Central memory CD8-positive, alpha-beta T cell (primary cell): ENCODE measurements at regions not wholly inside any gene's neighbourhood (a gene's known extent, or its start where the extent isn't known, plus 50 kb on each side); places are given as distances from the start of the nearest gene placed in this dataset.

ENCODE experiments used
- ATAC-seq: fragments of 150-1000 bp; cut with Tn5 transposase; replicated peaks from 2 replicates; pipeline ENCODE4 v1.10.0; 2022; ENCODE audit warnings: mild to moderate bottlenecking, moderate FRiP score, moderate number of reproducible peaks; ENCODE audit not compliant: poor library complexity, severe bottlenecking; ENCODE audit errors: extremely low read depth
- DNase-seq, 2 donors: peaks; one replicate each; pipeline ENCODE4 v3.0.0; 2021; ENCODE audit warnings: low spot score in 2 of 2
- H3K27ac Mint-ChIP-seq: one replicate; pipeline ENCODE4 v1.8.0; 2022; ENCODE audit warnings: low read depth, mild to moderate bottlenecking, moderate library complexity, mixed read lengths
- H3K27me3 Mint-ChIP-seq: one replicate; pipeline ENCODE4 v1.8.0; 2022; ENCODE audit warnings: mixed read lengths
- H3K36me3 Mint-ChIP-seq: one replicate; pipeline ENCODE4 v1.8.0; 2022; ENCODE audit warnings: mild to moderate bottlenecking, moderate library complexity, mixed read lengths; ENCODE audit not compliant: insufficient read depth
- H3K4me1 Mint-ChIP-seq: one replicate; pipeline ENCODE4 v1.8.0; 2022; ENCODE audit warnings: mixed read lengths
- H3K4me3 Mint-ChIP-seq: one replicate; pipeline ENCODE4 v1.8.0; 2022; ENCODE audit warnings: mild to moderate bottlenecking, moderate library complexity, mixed read lengths
- H3K9me3 Mint-ChIP-seq: one replicate; pipeline ENCODE4 v1.8.0; 2022; ENCODE audit warnings: mixed read lengths

- no peak overlapping the region for H3K27ac Mint-ChIP-seq
- no peak overlapping the region for H3K4me3 Mint-ChIP-seq
- no peaks in the 10 kb centered on the region for H3K36me3 Mint-ChIP-seq
Measured at GRCh38 chr4:135277980-135278315, 1076.4 kb upstream of the PABPC4L start.

GRCh38 chr4:135277068-135277979 lies 1075.7 kb upstream of the PABPC4L start:
- Mint-ChIP-seq H3K4me1 (no peaks in the 10 kb centered on the region), H3K9me3 (peaks cover 12% of the 10 kb centered on the region), H3K27me3 (no peaks in the 10 kb centered on the region), H3K4me3 (no peak overlapping the region), H3K27ac (no peak overlapping the region), H3K36me3 (no peaks in the 10 kb centered on the region)
- DNase-seq (no peak), ATAC-seq (no peak)

More at GRCh38 chr4:135277980-135278315, 1076.4 kb upstream of the PABPC4L start:
- Mint-ChIP-seq H3K4me1 (no peaks in the 10 kb centered on the region), H3K9me3 (peaks cover 15% of the 10 kb centered on the region), H3K27me3 (no peaks in the 10 kb centered on the region)
- DNase-seq (no peak), ATAC-seq (no peak)

DNA sequence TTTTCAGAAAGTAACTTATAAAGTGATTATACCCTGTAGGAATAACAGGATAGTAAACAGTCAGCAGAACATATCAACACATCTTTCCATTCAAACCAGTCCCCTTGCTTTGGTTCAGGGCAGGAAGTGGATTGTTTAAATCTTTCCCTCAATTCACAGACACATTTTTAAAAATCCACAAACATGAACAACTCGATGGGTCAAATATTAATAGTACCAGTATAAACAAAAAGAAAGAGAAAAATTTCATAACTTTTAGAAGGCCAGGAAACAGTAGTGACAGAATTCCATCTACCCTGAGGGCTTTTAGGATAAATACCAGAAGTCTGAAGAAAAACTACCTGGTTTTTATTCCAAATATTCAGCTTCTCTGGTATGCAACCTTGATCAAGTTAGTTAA lies 1072.8 kb upstream of the PABPC4L start:
- Mint-ChIP-seq H3K27ac (no peak overlapping the region), H3K4me3 (no peak overlapping the region), H3K27me3 (no peaks in the 10 kb centered on the region), H3K4me1 (no peaks in the 10 kb centered on the region), H3K9me3 (peaks cover 12% of the 10 kb centered on the region), H3K36me3 (no peaks in the 10 kb centered on the region)
- no peak for DNase-seq
- ATAC-seq, result no peak

DNA sequence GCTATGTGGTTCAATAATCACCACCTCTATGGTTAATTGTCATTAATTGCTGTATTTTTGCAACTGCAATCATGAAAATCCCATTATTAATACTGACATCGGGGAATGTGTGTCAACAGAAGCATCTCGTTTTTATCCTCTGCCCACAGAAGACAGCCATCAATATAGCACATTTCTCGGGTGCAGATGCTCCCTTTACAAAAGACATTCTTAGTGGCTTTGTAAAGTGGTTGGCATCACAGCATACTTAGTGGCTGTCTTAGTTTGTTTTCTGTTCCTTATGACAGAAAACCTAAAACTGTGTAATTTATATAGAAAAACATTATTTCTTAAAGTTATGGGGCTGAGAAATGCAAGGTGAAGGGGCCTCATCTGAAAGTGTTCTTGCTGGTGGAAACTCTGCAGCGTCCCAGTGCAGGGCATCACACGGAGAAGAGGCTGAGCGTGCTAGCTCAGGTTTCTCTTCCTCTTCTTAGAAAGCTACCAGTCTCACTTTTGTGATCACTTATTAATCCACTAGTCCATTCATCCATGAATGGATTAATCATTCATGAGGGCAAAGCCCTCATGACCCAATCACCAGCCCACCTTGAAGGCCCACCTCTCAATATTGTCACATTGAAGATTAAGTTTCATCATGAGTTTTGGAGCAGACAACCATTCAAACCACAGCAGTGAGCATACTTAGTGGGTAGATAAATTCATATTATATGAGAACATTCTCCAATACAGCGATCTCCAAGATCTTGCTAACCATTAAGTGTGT lies 1067.7 kb upstream of the PABPC4L start:
- ATAC-seq, result no peak
- Mint-ChIP-seq H3K27me3 (no peaks in the 10 kb centered on the region), H3K4me1 (no peaks in the 10 kb centered on the region)

GRCh38 chr4:135268369-135268768 lies 1066.8 kb upstream of the PABPC4L start:
- Mint-ChIP-seq H3K27ac (no peak overlapping the region), H3K4me1 (no peaks in the 10 kb centered on the region), H3K36me3 (no peaks in the 10 kb centered on the region), H3K4me3 (no peak overlapping the region), H3K9me3 (peaks cover 13% of the 10 kb centered on the region), H3K27me3 (no peaks in the 10 kb centered on the region)
- DNase-seq, result no peak
- no peak for ATAC-seq

More for the DNA sequence above, 1067.7 kb upstream of the PABPC4L start:
- Mint-ChIP-seq H3K9me3 (peaks cover 13% of the 10 kb centered on the region), H3K4me3 (no peak overlapping the region), H3K27ac (no peak overlapping the region), H3K36me3 (no peaks in the 10 kb centered on the region)
- DNase-seq, result no peak

DNA sequence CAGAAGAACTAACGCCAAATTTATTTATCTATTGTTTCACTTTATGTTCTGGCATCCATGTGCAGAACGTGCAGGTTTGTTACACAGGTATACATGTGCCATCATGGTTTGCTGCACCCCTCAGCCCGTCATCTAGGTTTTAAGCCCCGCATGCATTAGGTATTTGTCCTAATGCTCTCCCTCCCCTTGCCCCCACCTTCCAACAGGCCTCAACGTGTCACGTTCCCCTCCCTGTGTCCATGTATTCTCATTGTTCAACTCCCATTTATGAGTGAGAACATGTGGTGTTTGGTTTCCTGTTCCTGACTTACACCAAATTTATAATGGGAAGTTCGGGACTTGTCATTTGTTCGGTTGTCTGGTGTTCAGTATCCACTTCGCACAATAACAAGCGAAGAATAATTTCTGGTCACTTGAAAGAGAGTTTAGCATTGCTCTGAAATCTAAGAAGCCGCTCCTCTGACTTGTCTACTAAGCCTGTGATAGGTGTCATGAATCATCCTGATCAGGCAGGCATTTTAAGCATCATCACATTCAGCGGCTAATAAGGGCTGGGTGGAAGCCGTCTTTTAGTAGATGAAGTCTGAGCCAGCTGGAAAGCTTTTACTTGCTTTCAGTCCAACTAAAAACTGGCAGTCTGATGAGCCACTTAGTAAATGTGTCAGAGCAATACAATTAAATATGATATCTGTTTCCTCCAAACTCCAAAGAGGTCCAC lies 1065.7 kb upstream of the PABPC4L start:
- Mint-ChIP-seq H3K27ac (no peak overlapping the region), H3K4me3 (no peak overlapping the region), H3K9me3 (peaks cover 14% of the 10 kb centered on the region), H3K36me3 (no peaks in the 10 kb centered on the region), H3K27me3 (no peaks in the 10 kb centered on the region), H3K4me1 (no peaks in the 10 kb centered on the region)
- DNase-seq (no peak), ATAC-seq (no peak)

- Mint-ChIP-seq H3K36me3 (no peaks in the 10 kb centered on the region), H3K27me3 (no peaks in the 10 kb centered on the region), H3K4me3 (no peak overlapping the region), H3K4me1 (no peaks in the 10 kb centered on the region), H3K9me3 (no peaks in the 10 kb centered on the region), H3K27ac (no peak overlapping the region)
- no peak for ATAC-seq
- no peak for DNase-seq
Measured at GRCh38 chr4:135256111-135256510, 1054.5 kb upstream of the PABPC4L start.

GRCh38 chr4:135250040-135250439 lies 1048.5 kb upstream of the PABPC4L start:
- Mint-ChIP-seq H3K9me3 (no peaks in the 10 kb centered on the region), H3K36me3 (no peaks in the 10 kb centered on the region), H3K27ac (no peak overlapping the region), H3K4me3 (no peak overlapping the region), H3K4me1 (no peaks in the 10 kb centered on the region), H3K27me3 (no peaks in the 10 kb centered on the region)
- ATAC-seq, result no peak
- DNase-seq, result no peak

GRCh38 chr4:135249024-135249423 lies 1047.4 kb upstream of the PABPC4L start:
- DNase-seq, result no peak
- H3K9me3 Mint-ChIP-seq, result no peaks in the 10 kb centered on the region
- H3K27me3 Mint-ChIP-seq, result no peaks in the 10 kb centered on the region
- ATAC-seq, result no peak
- H3K27ac Mint-ChIP-seq, result no peak overlapping the region
- H3K4me1 Mint-ChIP-seq, result no peaks in the 10 kb centered on the region
- H3K36me3 Mint-ChIP-seq, result no peaks in the 10 kb centered on the region
- no peak overlapping the region for H3K4me3 Mint-ChIP-seq

GRCh38 chr4:135244696-135245095 lies 1043.1 kb upstream of the PABPC4L start:
- no peak overlapping the region for H3K27ac Mint-ChIP-seq
- no peaks in the 10 kb centered on the region for H3K36me3 Mint-ChIP-seq
- peaks cover 11% of the 10 kb centered on the region for H3K9me3 Mint-ChIP-seq
- H3K4me1 Mint-ChIP-seq, result no peaks in the 10 kb centered on the region
- no peak for ATAC-seq
- H3K27me3 Mint-ChIP-seq, result no peaks in the 10 kb centered on the region
- no peak overlapping the region for H3K4me3 Mint-ChIP-seq
- no peak for DNase-seq

DNA sequence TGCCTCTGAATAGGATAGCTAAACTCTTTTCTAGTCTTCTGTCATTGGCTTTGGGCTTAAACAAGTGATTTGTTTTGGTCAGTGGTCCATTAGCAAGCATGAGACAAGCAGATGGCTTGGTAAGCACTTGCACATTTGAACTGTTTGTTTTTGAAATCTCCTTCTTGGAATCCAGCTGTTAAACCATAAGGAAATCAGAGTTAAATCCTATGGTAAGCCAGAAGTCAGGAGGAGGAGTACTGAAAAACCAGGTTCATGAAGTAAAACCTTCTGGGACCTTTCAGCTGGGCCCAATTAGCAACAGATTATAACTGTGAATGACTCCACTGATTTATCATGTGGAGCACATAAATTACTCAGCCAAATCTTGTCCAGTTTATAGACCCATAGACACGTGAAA lies 1042.5 kb upstream of the PABPC4L start:
- Mint-ChIP-seq H3K9me3 (peaks cover 11% of the 10 kb centered on the region), H3K27me3 (no peaks in the 10 kb centered on the region), H3K36me3 (no peaks in the 10 kb centered on the region), H3K4me3 (no peak overlapping the region), H3K27ac (no peak overlapping the region), H3K4me1 (no peaks in the 10 kb centered on the region)
- ATAC-seq (no peak), DNase-seq (no peak)

DNA sequence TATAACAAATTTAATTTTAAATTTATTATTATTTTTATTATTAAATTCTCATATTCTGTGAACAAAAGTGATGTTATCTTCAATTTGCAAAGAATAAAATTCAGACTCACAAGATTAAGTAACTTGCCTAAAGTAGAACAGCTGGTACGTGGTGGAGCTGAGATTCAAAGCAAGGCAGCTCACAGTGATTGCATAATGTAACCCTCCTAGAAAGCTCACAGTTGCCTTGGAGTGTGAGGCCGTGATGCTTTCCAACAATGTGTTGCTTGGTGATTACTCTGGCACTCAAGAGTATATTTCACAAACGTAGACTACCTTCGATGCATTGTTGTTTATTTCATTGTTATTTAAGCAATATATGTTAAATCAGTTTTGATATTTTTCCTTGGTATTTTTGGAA lies 1039.2 kb upstream of the PABPC4L start:
- peaks cover 11% of the 10 kb centered on the region for H3K9me3 Mint-ChIP-seq
- ATAC-seq, result no peak
- DNase-seq, result no peak
- no peak overlapping the region for H3K27ac Mint-ChIP-seq
- no peaks in the 10 kb centered on the region for H3K4me1 Mint-ChIP-seq
- no peaks in the 10 kb centered on the region for H3K27me3 Mint-ChIP-seq
- no peaks in the 10 kb centered on the region for H3K36me3 Mint-ChIP-seq
- H3K4me3 Mint-ChIP-seq, result no peak overlapping the region
